Smooth muscle cell (in vitro differentiated cells): ENCODE measurements at regions not wholly inside any gene's neighbourhood (a gene's known extent, or its start where the extent isn't known, plus 50 kb on each side); places are given as distances from the start of the nearest gene placed in this dataset.

Experiments
- DNase-seq: peaks from one replicate; lab custom pipeline; 2025; ENCODE audit not compliant: unreplicated experiment; lab: John Stamatoyannopoulos, UW
- H2AFZ ChIP-seq: fragments of 200-600 bp; sonication (generic); 2 replicates; pipeline ENCODE4 v1.6.0; 2016; ENCODE audit warnings: antibody characterized with exemption, low read depth, mild to moderate bottlenecking
- H3F3A ChIP-seq: fragments of 200-600 bp; sonication (generic); 2 replicates; pipeline ENCODE4 v1.6.0; 2017; ENCODE audit warnings: antibody characterized with exemption, low read depth
- H3K27ac ChIP-seq: fragments of 200-600 bp; sonication (generic); 2 replicates; pipeline ENCODE4 v1.5.1; 2016; ENCODE audit warnings: low read depth, mild to moderate bottlenecking
- H3K27me3 ChIP-seq: fragments of 200-600 bp; sonication (generic); 2 replicates; pipeline ENCODE4 v1.6.1; 2016; ENCODE audit warnings: low read depth, mild to moderate bottlenecking
- H3K36me3 ChIP-seq: fragments of 200-600 bp; sonication (generic); 2 replicates; pipeline ENCODE4 v1.5.1; 2016; ENCODE audit warnings: low read depth
- H3K4me1 ChIP-seq: fragments of 200-600 bp; sonication (generic); 2 replicates; pipeline ENCODE4 v1.5.1; 2016; ENCODE audit warnings: low read depth
- H3K4me2 ChIP-seq: fragments of 200-600 bp; sonication (generic); 2 replicates; pipeline ENCODE4 v1.6.0; 2016; ENCODE audit warnings: mild to moderate bottlenecking
- H3K4me3 ChIP-seq: fragments of 200-600 bp; sonication (generic); 2 replicates; pipeline ENCODE4 v1.5.1; 2016; ENCODE audit warnings: mild to moderate bottlenecking
- H3K79me2 ChIP-seq: fragments of 200-600 bp; sonication (generic); 2 replicates; pipeline ENCODE4 v1.6.0; 2016; ENCODE audit warnings: low read depth, mild to moderate bottlenecking
- H3K9ac ChIP-seq: fragments of 200-600 bp; sonication (generic); 2 replicates; pipeline ENCODE4 v1.6.0; 2016; ENCODE audit warnings: low read depth
- H3K9me3 ChIP-seq: fragments of 200-600 bp; sonication (generic); replicated peaks from 2 replicates; pipeline ENCODE4 v1.5.1; 2016; ENCODE audit warnings: low read depth
- H4K20me1 ChIP-seq: fragments of 200-600 bp; sonication (generic); 2 replicates; pipeline ENCODE4 v1.6.0; 2016; ENCODE audit warnings: low read depth
- WGBS: methylation state at CpG from one replicate; pipeline ENCODE4 v1.1.7; 2016; ENCODE audit warnings: low lambda C conversion rate; 5-methylcytosine and 5-hydroxymethylcytosine counted together
- TF ChIP-seq, protein P1 (sequence below): fragments of 200-600 bp; sonication (generic); IDR thresholded peaks from 2 replicates; pipeline ENCODE4 v1.5.1; 2017; ENCODE audit warnings: borderline replicate concordance, mild to moderate bottlenecking, antibody characterized with exemption; ENCODE audit not compliant: insufficient read depth, poor library complexity, severe bottlenecking

DNA sequence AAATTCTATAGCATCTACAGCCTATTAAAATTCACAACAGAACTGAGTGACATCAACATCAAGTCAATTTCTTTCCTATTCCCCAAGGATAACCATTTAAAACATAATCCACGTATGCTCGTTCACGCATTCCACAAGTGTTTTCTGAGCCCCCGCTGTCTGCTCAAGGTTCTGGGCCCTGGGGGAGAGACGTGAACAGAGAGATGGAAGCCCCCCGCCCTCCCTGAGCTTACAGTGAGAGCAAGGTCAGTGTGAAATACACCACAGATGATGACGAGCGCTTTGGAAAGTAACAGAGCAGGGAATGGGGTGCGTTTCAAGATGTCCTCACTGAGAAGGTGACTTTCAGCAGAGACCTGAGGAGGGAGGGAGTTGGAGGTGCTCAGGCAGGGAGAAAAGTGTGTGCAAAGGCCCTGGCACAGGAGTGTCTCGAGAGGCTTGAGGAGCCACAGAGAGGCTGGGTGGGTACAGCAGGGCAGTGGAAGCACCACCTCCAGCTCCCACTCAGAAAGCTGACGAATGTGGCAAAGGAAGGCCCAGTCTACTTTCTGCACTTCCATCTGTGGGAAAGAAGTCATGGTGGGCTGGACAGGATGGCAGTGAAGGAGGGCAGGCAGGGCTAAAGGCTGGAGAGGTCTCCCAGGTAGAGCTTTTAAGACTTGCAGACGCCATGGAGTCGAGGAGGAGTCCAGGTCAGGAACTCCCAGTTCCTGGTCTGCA lies 88.3 kb downstream of the DLL1 start:
- H4K20me1 ChIP-seq = no peaks in the 10 kb centered on the region
- H3K27ac ChIP-seq = no peak overlapping the region
- no peaks in the 10 kb centered on the region for H3K27me3 ChIP-seq
- H3K9ac ChIP-seq = no peak overlapping the region
- WGBS = 89% methylated on average over 13 of the region's 13 CpGs
- no peaks in the 10 kb centered on the region for H3F3A ChIP-seq
- TF ChIP-seq, protein P1, sequence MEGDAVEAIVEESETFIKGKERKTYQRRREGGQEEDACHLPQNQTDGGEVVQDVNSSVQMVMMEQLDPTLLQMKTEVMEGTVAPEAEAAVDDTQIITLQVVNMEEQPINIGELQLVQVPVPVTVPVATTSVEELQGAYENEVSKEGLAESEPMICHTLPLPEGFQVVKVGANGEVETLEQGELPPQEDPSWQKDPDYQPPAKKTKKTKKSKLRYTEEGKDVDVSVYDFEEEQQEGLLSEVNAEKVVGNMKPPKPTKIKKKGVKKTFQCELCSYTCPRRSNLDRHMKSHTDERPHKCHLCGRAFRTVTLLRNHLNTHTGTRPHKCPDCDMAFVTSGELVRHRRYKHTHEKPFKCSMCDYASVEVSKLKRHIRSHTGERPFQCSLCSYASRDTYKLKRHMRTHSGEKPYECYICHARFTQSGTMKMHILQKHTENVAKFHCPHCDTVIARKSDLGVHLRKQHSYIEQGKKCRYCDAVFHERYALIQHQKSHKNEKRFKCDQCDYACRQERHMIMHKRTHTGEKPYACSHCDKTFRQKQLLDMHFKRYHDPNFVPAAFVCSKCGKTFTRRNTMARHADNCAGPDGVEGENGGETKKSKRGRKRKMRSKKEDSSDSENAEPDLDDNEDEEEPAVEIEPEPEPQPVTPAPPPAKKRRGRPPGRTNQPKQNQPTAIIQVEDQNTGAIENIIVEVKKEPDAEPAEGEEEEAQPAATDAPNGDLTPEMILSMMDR = no peak
- H3K4me1 ChIP-seq = no peaks in the 10 kb centered on the region
- no peak overlapping the region for H3K4me3 ChIP-seq
- H3K4me2 ChIP-seq = no peak overlapping the region
- H3K9me3 ChIP-seq = no peaks in the 10 kb centered on the region
- H3K79me2 ChIP-seq = no peaks in the 10 kb centered on the region
- no peaks in the 10 kb centered on the region for H3K36me3 ChIP-seq
- no peak overlapping the region for H2AFZ ChIP-seq
- DNase-seq = no peak

DNA sequence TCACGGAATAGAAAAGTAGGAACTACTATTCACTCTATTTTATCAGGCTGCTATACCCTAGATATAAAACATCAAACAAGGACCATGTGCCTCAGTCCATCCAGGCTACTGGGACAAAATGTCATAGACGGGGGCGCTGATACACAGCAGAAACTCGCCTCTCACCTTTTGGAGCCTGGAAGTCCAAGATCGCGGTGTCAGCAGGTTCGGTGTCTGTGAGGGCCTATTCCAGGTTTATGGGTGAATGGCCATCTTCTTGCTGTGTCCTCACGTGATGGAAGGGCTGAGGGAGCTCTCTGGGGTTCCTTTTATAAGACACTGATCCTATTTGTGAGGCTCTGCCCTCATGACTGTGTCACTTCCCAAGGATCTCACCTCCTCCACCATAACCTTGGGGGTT lies 89.5 kb downstream of the DLL1 start:
- DNase-seq = no peak
- Histone ChIP-seq H3K4me2 (no peak overlapping the region), H3K9me3 (no peaks in the 10 kb centered on the region), H3K4me1 (no peaks in the 10 kb centered on the region), H2AFZ (no peak overlapping the region), H4K20me1 (no peaks in the 10 kb centered on the region), H3F3A (no peaks in the 10 kb centered on the region), H3K36me3 (no peaks in the 10 kb centered on the region), H3K9ac (no peak overlapping the region), H3K27ac (no peak overlapping the region), H3K79me2 (no peaks in the 10 kb centered on the region), H3K4me3 (no peak overlapping the region), H3K27me3 (no peaks in the 10 kb centered on the region)
- WGBS = 90% methylated on average over 8 of the region's 8 CpGs
- TF ChIP-seq, protein P1 = no peak

DNA sequence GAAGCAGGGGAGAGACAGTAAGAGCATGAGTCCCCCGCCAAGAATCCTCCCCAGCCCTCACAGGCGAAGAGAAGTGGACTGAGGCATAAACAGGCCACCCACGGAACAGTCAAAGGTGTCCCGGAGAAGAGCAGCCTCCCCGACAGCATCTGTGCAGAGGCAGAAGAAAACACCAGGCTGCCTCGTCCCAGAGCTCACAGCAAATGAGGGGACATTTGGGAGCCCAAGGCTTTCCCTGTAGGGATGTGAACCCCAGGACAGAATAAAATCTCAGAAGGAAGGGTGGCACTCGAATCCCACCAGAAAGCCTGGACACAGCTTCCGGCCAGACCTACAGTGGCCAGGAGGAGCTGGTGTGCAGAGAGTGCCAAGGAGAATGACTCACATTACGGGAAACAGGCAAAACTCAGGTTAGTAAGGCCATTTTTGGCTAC lies 90.4 kb downstream of the DLL1 start:
- Histone ChIP-seq H3K9ac (no peak overlapping the region), H3K4me2 (peak overlapping the region; percentile 33), H3K79me2 (no peaks in the 10 kb centered on the region), H3K27ac (peak overlapping the region; percentile 7), H3K4me3 (no peak overlapping the region), H3K27me3 (no peaks in the 10 kb centered on the region), H2AFZ (peak overlapping the region; percentile 8), H3F3A (no peaks in the 10 kb centered on the region), H3K4me1 (no peaks in the 10 kb centered on the region), H4K20me1 (no peaks in the 10 kb centered on the region), H3K9me3 (peaks cover 9% of the 10 kb centered on the region), H3K36me3 (no peaks in the 10 kb centered on the region)
- DNase-seq = no peak
- WGBS = 44% methylated on average over 9 of the region's 9 CpGs
- TF ChIP-seq, protein P1 = no peak

DNA sequence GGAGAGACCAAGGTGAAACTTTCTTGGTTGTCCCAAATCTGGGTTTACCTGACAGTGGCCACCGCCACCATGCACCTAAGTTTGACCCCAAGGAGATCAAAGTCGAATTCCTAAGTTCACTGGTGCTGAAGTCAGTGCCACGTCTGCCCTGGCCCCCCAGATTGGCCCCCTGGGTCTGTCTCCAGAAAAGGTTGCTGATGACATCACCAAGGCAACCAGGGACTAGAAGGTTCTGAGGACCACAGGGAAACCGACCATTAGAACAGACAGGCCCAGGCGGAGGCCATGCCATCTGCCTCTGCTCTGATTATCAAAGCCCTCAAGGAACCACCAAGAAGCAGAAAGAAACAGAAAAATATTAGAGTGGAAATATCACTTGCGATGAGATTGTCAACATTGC lies 91.2 kb downstream of the DLL1 start:
- Histone ChIP-seq H3K27ac (peak overlapping the region; percentile 12), H3K79me2 (no peaks in the 10 kb centered on the region), H3K9ac (no peak overlapping the region), H3K4me2 (no peak overlapping the region), H3K36me3 (no peaks in the 10 kb centered on the region), H3K4me1 (no peaks in the 10 kb centered on the region), H3F3A (no peaks in the 10 kb centered on the region), H4K20me1 (no peaks in the 10 kb centered on the region), H2AFZ (no peak overlapping the region), H3K27me3 (no peaks in the 10 kb centered on the region), H3K9me3 (peaks cover 12% of the 10 kb centered on the region), H3K4me3 (no peak overlapping the region)
- TF ChIP-seq, protein P1 = no peak
- WGBS = 84% methylated on average over 6 of the region's 6 CpGs
- DNase-seq = no peak
